Lung (tissue), 11 donors: ENCODE measurements at regions not wholly inside any gene's neighbourhood (a gene's known extent, or its start where the extent isn't known, plus 50 kb on each side); places are given as distances from the start of the nearest gene placed in this dataset.

Source experiments
- ATAC-seq: fragments of 200-7000 bp; cut with Tn5 transposase; one replicate; pipeline ENCODE4 v1.9.1; 2020; ENCODE audit warnings: moderate number of reproducible peaks; ENCODE audit not compliant: insufficient read depth, low FRiP score
- DNase-seq, 3 donors: peaks; one replicate each; pipeline ENCODE4 v3.0.0-alpha.2; 2013 to 2017
- H3K27ac ChIP-seq, 2 donors: one replicate each; pipeline ENCODE4 v1.5.1; 2013; ENCODE audit warnings: mild to moderate bottlenecking in 2 of 2, moderate library complexity in 2 of 2, control low read depth in 1 of 2, inconsistent platforms in 1 of 2, low read depth in 1 of 2, low read length in 1 of 2
- H3K27me3 ChIP-seq, 3 donors: one replicate each; pipeline ENCODE4 v1.5.1; 2013; ENCODE audit warnings: low read length in 2 of 3; ENCODE audit not compliant: control insufficient read depth in 3 of 3, insufficient read depth in 3 of 3
- H3K36me3 ChIP-seq, 4 donors: one replicate each; pipeline ENCODE4 v1.5.1; 2013; ENCODE audit warnings: low read length in 4 of 4, mild to moderate bottlenecking in 1 of 4, moderate library complexity in 1 of 4; ENCODE audit not compliant: control insufficient read depth in 4 of 4, insufficient read depth in 4 of 4
- H3K4me1 ChIP-seq, 5 donors: one replicate each; pipeline ENCODE4 v1.5.1; 2013; ENCODE audit warnings: low read length in 5 of 5, mild to moderate bottlenecking in 2 of 5, moderate library complexity in 1 of 5; ENCODE audit not compliant: control insufficient read depth in 5 of 5, insufficient read depth in 5 of 5
- H3K4me3 ChIP-seq: one replicate; pipeline ENCODE4 v1.5.1; 2013; ENCODE audit warnings: mild to moderate bottlenecking, control low read depth, moderate library complexity
- H3K9ac ChIP-seq, 2 donors: one replicate each; pipeline ENCODE4 v1.5.1; 2013; ENCODE audit warnings: low read length in 2 of 2, control low read depth in 1 of 2; ENCODE audit not compliant: insufficient read depth in 1 of 2
- H3K9me3 ChIP-seq, 4 donors: one replicate each; pipeline ENCODE4 v1.5.1; 2013; ENCODE audit warnings: low read length in 3 of 4, mild to moderate bottlenecking in 1 of 4, moderate library complexity in 1 of 4; ENCODE audit not compliant: control insufficient read depth in 4 of 4, insufficient read depth in 3 of 4
- CTCF ChIP-seq: IDR thresholded peaks from 2 replicates; pipeline ENCODE4 v1.5.1; 2012; ENCODE audit warnings: mild to moderate bottlenecking; ENCODE audit errors: control extremely low read depth, extremely low read depth
- WGBS, 2 donors: extraction: QIAGEN DNeasy Blood & Tissue Kit; methylation state at CpG; one replicate each; pipeline ENCODE4 v1.1.7; 2013; 5-methylcytosine and 5-hydroxymethylcytosine counted together
- donor health status: control.
- donor health status: control.
- donor health status: Bipolar disorder and iron deficiency.
- donor health status: healthy.
- donor health status: DM: yes; HTN: yes; CAD: no.

DNA sequence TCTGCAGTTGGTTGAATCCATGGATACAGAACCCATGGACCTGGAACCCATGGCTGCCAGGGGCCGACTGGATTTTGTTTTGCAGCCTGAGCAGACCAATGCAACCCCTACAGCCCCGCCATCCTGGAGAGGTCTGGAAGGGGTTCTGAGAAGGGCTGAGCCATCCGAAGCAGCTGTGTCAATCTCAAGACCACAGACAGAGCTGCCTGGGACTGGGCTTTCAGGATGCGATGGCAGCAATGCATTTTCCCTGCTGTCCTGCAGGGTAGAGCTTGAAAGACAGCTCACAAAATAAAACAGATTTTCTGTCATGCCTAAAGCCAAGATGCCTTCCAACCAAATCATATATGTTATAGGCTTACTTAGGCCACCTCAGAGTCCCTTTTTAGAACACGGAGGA, 125.8 kb upstream of the NXT1 start:
- Histone ChIP-seq H3K9me3 (peaks cover 0 to 2% (median 0%) of the 10 kb centered on the region in 4 donors), H3K27ac (no peak overlapping the region), H3K36me3 (no peaks in the 10 kb centered on the region), H3K4me1 (peaks cover 0 to 4% (median 0%) of the 10 kb centered on the region in 5 donors), H3K9ac (no peak overlapping the region), H3K4me3 (no peak overlapping the region), H3K27me3 (no peaks in the 10 kb centered on the region)
- no peak for ATAC-seq
- 77 to 88% methylated on average over 5 of the region's 5 CpGs for WGBS, 2 donors
- no peak for TF ChIP-seq CTCF
- no peak for DNase-seq

DNA sequence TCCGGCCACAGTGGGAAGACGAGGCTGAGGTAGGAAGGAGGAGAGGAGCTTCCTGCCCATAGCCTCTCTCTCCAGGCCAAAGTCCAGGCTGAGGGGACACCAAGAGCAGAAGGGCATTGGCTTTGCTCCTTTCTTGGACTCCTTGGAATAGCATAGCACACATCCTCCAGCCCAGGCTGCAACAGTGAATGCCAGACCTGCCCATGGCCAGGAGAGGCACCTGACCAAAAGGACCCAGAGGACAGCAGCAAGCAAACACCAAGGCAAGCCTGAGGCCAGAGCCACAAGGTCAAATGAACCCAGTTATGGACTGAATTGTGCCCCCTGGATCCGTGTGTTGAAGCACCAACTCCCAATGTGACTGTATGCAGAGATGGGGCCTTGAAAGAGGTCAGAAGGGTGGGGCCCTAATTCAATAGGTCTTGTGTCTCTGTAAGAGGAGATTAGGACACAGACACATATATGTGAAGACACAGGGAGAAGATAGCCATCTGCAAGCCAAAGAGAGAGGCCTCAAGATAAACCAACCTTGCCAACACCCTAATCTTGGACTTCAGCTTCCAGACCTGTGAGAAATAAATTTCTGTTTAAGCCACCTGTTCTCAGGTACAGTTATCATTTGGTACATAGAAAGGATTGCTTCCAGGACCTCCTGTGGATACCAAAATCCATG, 126.5 kb upstream of the NXT1 start:
- ATAC-seq (no peak), DNase-seq (no peak)
- peaks cover 0 to 2% (median 0%) of the 10 kb centered on the region in 4 donors for H3K9me3 ChIP-seq
- no peak for TF ChIP-seq CTCF
- WGBS, 2 donors: 90 to 93% methylated on average over 3 of the region's 3 CpGs
- no peaks in the 10 kb centered on the region for H3K36me3 ChIP-seq
- no peak overlapping the region for H3K9ac ChIP-seq
- H3K4me1 ChIP-seq: peaks cover 0 to 4% (median 0%) of the 10 kb centered on the region in 5 donors
- H3K27me3 ChIP-seq: no peaks in the 10 kb centered on the region
- H3K4me3 ChIP-seq: no peak overlapping the region
- H3K27ac ChIP-seq: no peak overlapping the region

DNA sequence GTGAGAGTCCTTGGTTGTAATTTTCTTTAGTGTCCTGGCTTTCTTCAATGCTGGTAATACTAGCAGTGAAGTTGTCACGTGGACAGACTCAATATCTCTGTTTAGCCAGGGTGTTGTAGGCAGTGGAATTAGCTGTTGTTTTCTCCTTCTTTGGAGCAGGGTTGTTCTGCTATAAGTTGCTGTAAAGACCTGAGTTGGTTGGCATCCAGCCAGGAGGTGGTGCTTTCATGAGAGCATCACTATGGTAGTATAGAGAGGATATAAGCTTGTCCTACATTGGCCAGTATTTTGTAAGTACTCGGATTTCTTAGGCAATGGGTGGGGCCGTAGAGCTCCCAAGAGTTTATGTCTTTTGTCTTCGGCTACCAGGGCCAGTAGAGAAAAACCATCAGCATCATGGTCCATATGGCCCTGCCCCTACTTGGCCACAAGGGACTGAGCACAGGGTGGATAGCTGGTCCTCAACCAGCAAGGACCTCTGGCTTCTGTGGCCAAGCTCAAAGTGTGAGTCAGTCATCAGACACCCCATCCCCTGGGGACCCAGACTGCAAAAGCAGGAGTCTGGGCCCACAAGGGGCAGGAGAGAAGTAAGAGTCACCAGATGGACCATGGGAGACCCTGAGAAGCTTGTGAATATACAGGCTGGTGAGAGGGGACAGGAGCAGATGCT, 127.9 kb upstream of the NXT1 start:
- Histone ChIP-seq H3K9me3 (peaks cover 0 to 2% (median 0%) of the 10 kb centered on the region in 4 donors), H3K9ac (no peak overlapping the region), H3K27me3 (no peaks in the 10 kb centered on the region), H3K27ac (no peak overlapping the region), H3K36me3 (no peaks in the 10 kb centered on the region), H3K4me1 (peaks cover 0 to 4% (median 0%) of the 10 kb centered on the region in 5 donors), H3K4me3 (no peak overlapping the region)
- DNase-seq (no peak), ATAC-seq (no peak)
- TF ChIP-seq CTCF: no peak
- WGBS, 2 donors: 91 to 92% methylated on average over 4 of the region's 4 CpGs
